Lung (tissue), 11 donors: ENCODE measurements at regions not wholly inside any gene's neighbourhood (a gene's known extent, or its start where the extent isn't known, plus 50 kb on each side); places are given as distances from the start of the nearest gene placed in this dataset.

Experiments
- ATAC-seq: fragments of 200-7000 bp; cut with Tn5 transposase; one replicate; pipeline ENCODE4 v1.9.1; 2020; ENCODE audit warnings: moderate number of reproducible peaks; ENCODE audit not compliant: insufficient read depth, low FRiP score
- DNase-seq, 3 donors: peaks; one replicate each; pipeline ENCODE4 v3.0.0-alpha.2; 2013 to 2017
- H3K27ac ChIP-seq, 2 donors: one replicate each; pipeline ENCODE4 v1.5.1; 2013; ENCODE audit warnings: mild to moderate bottlenecking in 2 of 2, moderate library complexity in 2 of 2, control low read depth in 1 of 2, inconsistent platforms in 1 of 2, low read depth in 1 of 2, low read length in 1 of 2
- H3K27me3 ChIP-seq, 3 donors: one replicate each; pipeline ENCODE4 v1.5.1; 2013; ENCODE audit warnings: low read length in 2 of 3; ENCODE audit not compliant: control insufficient read depth in 3 of 3, insufficient read depth in 3 of 3
- H3K36me3 ChIP-seq, 4 donors: one replicate each; pipeline ENCODE4 v1.5.1; 2013; ENCODE audit warnings: low read length in 4 of 4, mild to moderate bottlenecking in 1 of 4, moderate library complexity in 1 of 4; ENCODE audit not compliant: control insufficient read depth in 4 of 4, insufficient read depth in 4 of 4
- H3K4me1 ChIP-seq, 5 donors: one replicate each; pipeline ENCODE4 v1.5.1; 2013; ENCODE audit warnings: low read length in 5 of 5, mild to moderate bottlenecking in 2 of 5, moderate library complexity in 1 of 5; ENCODE audit not compliant: control insufficient read depth in 5 of 5, insufficient read depth in 5 of 5
- H3K4me3 ChIP-seq: one replicate; pipeline ENCODE4 v1.5.1; 2013; ENCODE audit warnings: mild to moderate bottlenecking, control low read depth, moderate library complexity
- H3K9ac ChIP-seq, 2 donors: one replicate each; pipeline ENCODE4 v1.5.1; 2013; ENCODE audit warnings: low read length in 2 of 2, control low read depth in 1 of 2; ENCODE audit not compliant: insufficient read depth in 1 of 2
- H3K9me3 ChIP-seq, 4 donors: one replicate each; pipeline ENCODE4 v1.5.1; 2013; ENCODE audit warnings: low read length in 3 of 4, mild to moderate bottlenecking in 1 of 4, moderate library complexity in 1 of 4; ENCODE audit not compliant: control insufficient read depth in 4 of 4, insufficient read depth in 3 of 4
- CTCF ChIP-seq: IDR thresholded peaks from 2 replicates; pipeline ENCODE4 v1.5.1; 2012; ENCODE audit warnings: mild to moderate bottlenecking; ENCODE audit errors: control extremely low read depth, extremely low read depth
- WGBS, 2 donors: extraction: QIAGEN DNeasy Blood & Tissue Kit; methylation state at CpG; one replicate each; pipeline ENCODE4 v1.1.7; 2013; 5-methylcytosine and 5-hydroxymethylcytosine counted together
- donor health status: control.
- donor health status: control.
- donor health status: Bipolar disorder and iron deficiency.
- donor health status: healthy.
- donor health status: DM: yes; HTN: yes; CAD: no.

DNA sequence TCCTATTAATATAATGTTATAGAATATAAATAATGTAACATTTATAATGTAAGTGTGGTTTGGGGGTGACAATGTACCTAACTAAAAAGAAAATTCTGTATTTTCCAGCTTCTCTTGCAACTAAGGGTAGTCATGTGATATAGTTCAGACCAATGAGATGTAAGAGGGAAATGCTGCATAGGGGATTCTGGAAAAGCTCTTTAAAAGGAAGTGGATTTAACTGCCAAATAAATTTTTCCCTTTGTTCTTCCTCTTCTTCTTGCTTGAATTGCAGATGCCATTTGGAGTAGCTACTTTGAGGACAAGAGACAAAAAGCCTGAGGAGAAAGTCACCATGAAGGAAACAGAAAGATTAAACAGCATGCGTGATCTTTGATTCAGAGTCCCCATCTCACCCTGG, 194.3 kb downstream of the PTEN start:
- 85 to 86% methylated on average over 1 of the region's 1 CpG for WGBS, 2 donors
- Histone ChIP-seq H3K4me3 (no peak overlapping the region), H3K9ac (no peak overlapping the region), H3K9me3 (no peaks in the 10 kb centered on the region), H3K27me3 (no peaks in the 10 kb centered on the region), H3K36me3 (no peaks in the 10 kb centered on the region), H3K27ac (no peak overlapping the region), H3K4me1 (peaks cover 1 to 12% (median 5%) of the 10 kb centered on the region in 5 donors)
- no peak for TF ChIP-seq CTCF
- no peak for DNase-seq
- ATAC-seq = no peak

DNA sequence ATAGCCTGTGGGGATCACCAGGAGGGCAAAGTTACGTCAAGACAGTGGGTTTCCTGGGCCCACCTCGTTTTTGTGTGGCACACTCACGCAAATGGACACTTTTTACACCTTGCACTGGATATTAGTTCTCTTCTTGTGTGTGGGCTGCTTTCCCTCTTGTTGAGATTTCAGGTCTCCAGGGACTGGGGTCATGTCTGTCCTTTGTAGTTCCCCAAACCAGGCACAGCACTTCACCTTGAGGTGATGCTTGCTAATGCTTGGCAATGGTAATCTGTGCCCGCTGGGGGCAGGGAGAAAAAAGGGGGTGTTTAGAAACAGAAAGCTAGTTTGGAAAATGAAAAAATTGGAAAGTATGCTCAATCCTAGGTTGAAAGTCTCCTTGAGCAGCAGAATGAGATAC, 195.3 kb downstream of the PTEN start:
- H3K27me3 ChIP-seq = no peaks in the 10 kb centered on the region
- TF ChIP-seq CTCF = no peak
- no peak overlapping the region for H3K9ac ChIP-seq
- H3K36me3 ChIP-seq = no peaks in the 10 kb centered on the region
- WGBS, 2 donors = 83 to 95% methylated on average over 4 of the region's 4 CpGs
- peaks cover 6 to 22% (median 14%) of the 10 kb centered on the region in 5 donors for H3K4me1 ChIP-seq
- H3K4me3 ChIP-seq = no peak overlapping the region
- DNase-seq (no peak), ATAC-seq (no peak)
- no peaks in the 10 kb centered on the region for H3K9me3 ChIP-seq
- no peak overlapping the region for H3K27ac ChIP-seq

GRCh38 chr10:88059190-88059589, 195.8 kb downstream of the PTEN start:
- H3K36me3 ChIP-seq = no peaks in the 10 kb centered on the region
- WGBS, 2 donors = 61 to 79% methylated on average over 4 of the region's 4 CpGs
- H3K4me3 ChIP-seq = no peak overlapping the region
- DNase-seq (no peak), ATAC-seq (no peak)
- H3K27me3 ChIP-seq = no peaks in the 10 kb centered on the region
- no peak overlapping the region for H3K9ac ChIP-seq
- H3K9me3 ChIP-seq = no peaks in the 10 kb centered on the region
- no peak for TF ChIP-seq CTCF
- peaks cover 6 to 26% (median 19%) of the 10 kb centered on the region in 5 donors for H3K4me1 ChIP-seq
- no peak overlapping the region for H3K27ac ChIP-seq

- no peak overlapping the region for H3K4me3 ChIP-seq
- H3K4me1 ChIP-seq = peaks cover 6 to 42% (median 27%) of the 10 kb centered on the region in 5 donors
- H3K9ac ChIP-seq = no peak overlapping the region
- H3K27me3 ChIP-seq = no peaks in the 10 kb centered on the region
- DNase-seq = no peak
- H3K27ac ChIP-seq = no peak overlapping the region
- H3K36me3 ChIP-seq = no peaks in the 10 kb centered on the region
- WGBS, 2 donors = 97 to 98% methylated on average over 6 of the region's 6 CpGs
- no peak for ATAC-seq
- TF ChIP-seq CTCF = no peak
- no peaks in the 10 kb centered on the region for H3K9me3 ChIP-seq
Observed at GRCh38 chr10:88060762-88061161, 197.3 kb downstream of the PTEN start.
